Parathyroid adenoma (tissue), 2 donors: ENCODE measurements at regions not wholly inside any gene's neighbourhood (a gene's known extent, or its start where the extent isn't known, plus 50 kb on each side); places are given as distances from the start of the nearest gene placed in this dataset.

ENCODE experiments used
- H2AFZ ChIP-seq: fragments of 300-600 bp; sonication (generic); one replicate; pipeline ENCODE4 v1.7.0; 2017; ENCODE audit warnings: antibody characterized with exemption, mild to moderate bottlenecking
- H3K27ac ChIP-seq: fragments of 300-600 bp; sonication (generic); one replicate; pipeline ENCODE4 v1.7.0; 2017
- H3K27me3 ChIP-seq: fragments of 300-600 bp; sonication (generic); one replicate; pipeline ENCODE4 v1.7.0; 2017; ENCODE audit warnings: low read length; ENCODE audit not compliant: control insufficient read depth, insufficient read depth
- H3K36me3 ChIP-seq: fragments of 300-600 bp; sonication (generic); one replicate; pipeline ENCODE4 v1.7.0; 2017; ENCODE audit warnings: low read length; ENCODE audit not compliant: control insufficient read depth, insufficient read depth
- H3K4me1 ChIP-seq: fragments of 300-600 bp; sonication (generic); one replicate; pipeline ENCODE4 v1.7.0; 2017; ENCODE audit warnings: control low read depth
- H3K4me2 ChIP-seq: fragments of 300-600 bp; sonication (generic); one replicate; pipeline ENCODE4 v1.7.0; 2017; ENCODE audit warnings: low read length
- H3K4me3 ChIP-seq: fragments of 300-600 bp; sonication (generic); one replicate; pipeline ENCODE4 v1.7.0; 2017; ENCODE audit warnings: low read depth, low read length
- H3K79me2 ChIP-seq: fragments of 300-600 bp; sonication (generic); one replicate; pipeline ENCODE4 v1.7.0; 2017; ENCODE audit warnings: control low read depth
- H3K9ac ChIP-seq: fragments of 300-600 bp; sonication (generic); one replicate; pipeline ENCODE4 v1.7.0; 2017; ENCODE audit warnings: mild to moderate bottlenecking
- H3K9me3 ChIP-seq: fragments of 300-600 bp; sonication (generic); one replicate; pipeline ENCODE4 v1.7.0; 2017; ENCODE audit warnings: low read length; ENCODE audit not compliant: control insufficient read depth
- CTCF ChIP-seq: fragments of 300-600 bp; sonication (generic); IDR thresholded peaks from one replicate; pipeline ENCODE4 v1.7.0; 2017; ENCODE audit warnings: antibody characterized with exemption, mild to moderate bottlenecking
- donor health status: primary hyperparathyroidism.

- no peak for TF ChIP-seq CTCF
- H3K27ac ChIP-seq = no peak overlapping the region
- no peaks in the 10 kb centered on the region for H3K27me3 ChIP-seq
- no peaks in the 10 kb centered on the region for H3K4me1 ChIP-seq
- no peaks in the 10 kb centered on the region for H3K9me3 ChIP-seq
- H2AFZ ChIP-seq = no peak overlapping the region
- H3K36me3 ChIP-seq = no peaks in the 10 kb centered on the region
- no peak overlapping the region for H3K4me2 ChIP-seq
- no peaks in the 10 kb centered on the region for H3K79me2 ChIP-seq
- H3K9ac ChIP-seq = no peak overlapping the region
- H3K4me3 ChIP-seq = no peak overlapping the region
Measured at GRCh38 chr4:125010796-125011503, 298.4 kb upstream of the ANKRD50 start.

GRCh38 chr4:125008676-125009075 is 296.1 kb upstream of the ANKRD50 start:
- Histone ChIP-seq H3K4me1 (no peaks in the 10 kb centered on the region), H3K79me2 (no peaks in the 10 kb centered on the region)

GRCh38 chr4:125004676-125005075 is 292.1 kb upstream of the ANKRD50 start:
- Histone ChIP-seq H3K36me3 (no peaks in the 10 kb centered on the region), H2AFZ (no peak overlapping the region), H3K9ac (no peak overlapping the region), H3K4me3 (no peak overlapping the region), H3K4me1 (no peaks in the 10 kb centered on the region), H3K27ac (no peak overlapping the region), H3K4me2 (no peak overlapping the region), H3K9me3 (no peaks in the 10 kb centered on the region), H3K27me3 (no peaks in the 10 kb centered on the region), H3K79me2 (no peaks in the 10 kb centered on the region)
- TF ChIP-seq CTCF = no peak

More at GRCh38 chr4:125008676-125009075, 296.1 kb upstream of the ANKRD50 start:
- Histone ChIP-seq H3K27me3 (no peaks in the 10 kb centered on the region), H3K4me3 (no peak overlapping the region), H3K9ac (no peak overlapping the region), H3K4me2 (no peak overlapping the region), H3K27ac (no peak overlapping the region), H3K9me3 (no peaks in the 10 kb centered on the region), H2AFZ (no peak overlapping the region), H3K36me3 (no peaks in the 10 kb centered on the region)
- TF ChIP-seq CTCF = no peak

- H3K79me2 ChIP-seq = no peaks in the 10 kb centered on the region
- no peaks in the 10 kb centered on the region for H3K4me1 ChIP-seq
- H3K27me3 ChIP-seq = no peaks in the 10 kb centered on the region
- H3K4me2 ChIP-seq = no peak overlapping the region
- H3K4me3 ChIP-seq = no peak overlapping the region
- no peak overlapping the region for H2AFZ ChIP-seq
- H3K9me3 ChIP-seq = no peaks in the 10 kb centered on the region
- TF ChIP-seq CTCF = no peak
- H3K9ac ChIP-seq = no peak overlapping the region
- no peak overlapping the region for H3K27ac ChIP-seq
- H3K36me3 ChIP-seq = no peaks in the 10 kb centered on the region
Measured at GRCh38 chr4:125003840-125004239, 291.3 kb upstream of the ANKRD50 start.

GRCh38 chr4:124997991-124998390 is 285.5 kb upstream of the ANKRD50 start:
- no peak for TF ChIP-seq CTCF
- no peak overlapping the region for H3K9ac ChIP-seq
- no peaks in the 10 kb centered on the region for H3K36me3 ChIP-seq
- no peak overlapping the region for H2AFZ ChIP-seq
- H3K27me3 ChIP-seq = no peaks in the 10 kb centered on the region
- H3K9me3 ChIP-seq = no peaks in the 10 kb centered on the region
- no peaks in the 10 kb centered on the region for H3K4me1 ChIP-seq
- H3K4me2 ChIP-seq = no peak overlapping the region
- no peaks in the 10 kb centered on the region for H3K79me2 ChIP-seq
- no peak overlapping the region for H3K27ac ChIP-seq
- H3K4me3 ChIP-seq = no peak overlapping the region
